ENCODE measurements at regions not wholly inside any gene's neighbourhood (a gene's known extent, or its start where the extent isn't known, plus 50 kb on each side); places are given as distances from the start of the nearest gene placed in this dataset.

DNA sequence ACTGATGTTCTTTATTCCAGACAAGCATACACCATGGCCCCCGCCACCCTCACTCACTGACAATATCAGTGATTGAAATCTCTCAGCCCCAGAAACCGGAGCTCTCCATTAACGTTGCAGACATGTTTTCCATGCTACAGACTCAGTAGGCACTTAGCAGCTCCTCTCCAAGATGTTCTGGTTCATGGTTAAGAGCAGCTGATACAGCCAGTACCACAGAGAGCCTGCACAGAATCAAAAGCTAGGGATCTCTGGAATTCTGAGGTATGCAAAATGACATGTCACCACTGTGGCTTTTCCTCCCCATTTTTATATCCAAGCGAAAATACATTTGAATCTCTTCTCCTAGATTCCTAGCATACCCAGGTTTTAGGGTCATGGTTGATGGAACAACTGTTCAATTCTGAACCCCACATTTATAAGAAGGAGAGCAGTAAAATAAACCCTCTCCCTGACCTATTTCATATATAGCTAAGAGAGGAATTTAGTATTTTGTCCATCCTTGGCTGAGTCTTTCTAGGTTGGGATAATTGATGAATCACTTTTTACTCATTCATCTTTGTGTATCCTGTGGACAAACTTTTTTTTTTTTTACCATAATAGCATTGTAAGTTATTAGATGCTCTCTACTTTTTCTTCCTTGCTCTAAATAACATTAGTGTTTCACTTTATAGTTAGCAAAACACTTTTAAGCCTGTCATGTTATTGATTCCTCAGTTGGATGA lies 488.4 kb upstream of the PIK3C3 start:
- H3K27ac ChIP-seq: no peak overlapping the region
- no peak for ATAC-seq (ENCODE audit: low FRiP score in 2 of 2)
- WGBS, 2 donors: 82 to 86% methylated on average over 4 of the region's 4 CpGs
- H3K4me3 ChIP-seq: no peak overlapping the region
- no peaks in the 10 kb centered on the region for H3K4me1 ChIP-seq
- H3K27me3 ChIP-seq: no peaks in the 10 kb centered on the region
- no peak for TF ChIP-seq POLR2A (IDR thresholded peaks at IDR 0.05)
- no peak for TF ChIP-seq EP300 (IDR thresholded peaks at IDR 0.05)
- TF ChIP-seq, protein P1, sequence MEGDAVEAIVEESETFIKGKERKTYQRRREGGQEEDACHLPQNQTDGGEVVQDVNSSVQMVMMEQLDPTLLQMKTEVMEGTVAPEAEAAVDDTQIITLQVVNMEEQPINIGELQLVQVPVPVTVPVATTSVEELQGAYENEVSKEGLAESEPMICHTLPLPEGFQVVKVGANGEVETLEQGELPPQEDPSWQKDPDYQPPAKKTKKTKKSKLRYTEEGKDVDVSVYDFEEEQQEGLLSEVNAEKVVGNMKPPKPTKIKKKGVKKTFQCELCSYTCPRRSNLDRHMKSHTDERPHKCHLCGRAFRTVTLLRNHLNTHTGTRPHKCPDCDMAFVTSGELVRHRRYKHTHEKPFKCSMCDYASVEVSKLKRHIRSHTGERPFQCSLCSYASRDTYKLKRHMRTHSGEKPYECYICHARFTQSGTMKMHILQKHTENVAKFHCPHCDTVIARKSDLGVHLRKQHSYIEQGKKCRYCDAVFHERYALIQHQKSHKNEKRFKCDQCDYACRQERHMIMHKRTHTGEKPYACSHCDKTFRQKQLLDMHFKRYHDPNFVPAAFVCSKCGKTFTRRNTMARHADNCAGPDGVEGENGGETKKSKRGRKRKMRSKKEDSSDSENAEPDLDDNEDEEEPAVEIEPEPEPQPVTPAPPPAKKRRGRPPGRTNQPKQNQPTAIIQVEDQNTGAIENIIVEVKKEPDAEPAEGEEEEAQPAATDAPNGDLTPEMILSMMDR (IDR thresholded peaks at IDR 0.05): no peak
- TF ChIP-seq POLR2AphosphoS5 (IDR thresholded peaks at IDR 0.05): no peak
- no peaks in the 10 kb centered on the region for H3K36me3 ChIP-seq
- H3K9me3 ChIP-seq: no peaks in the 10 kb centered on the region
- no peak for DNase-seq

DNA sequence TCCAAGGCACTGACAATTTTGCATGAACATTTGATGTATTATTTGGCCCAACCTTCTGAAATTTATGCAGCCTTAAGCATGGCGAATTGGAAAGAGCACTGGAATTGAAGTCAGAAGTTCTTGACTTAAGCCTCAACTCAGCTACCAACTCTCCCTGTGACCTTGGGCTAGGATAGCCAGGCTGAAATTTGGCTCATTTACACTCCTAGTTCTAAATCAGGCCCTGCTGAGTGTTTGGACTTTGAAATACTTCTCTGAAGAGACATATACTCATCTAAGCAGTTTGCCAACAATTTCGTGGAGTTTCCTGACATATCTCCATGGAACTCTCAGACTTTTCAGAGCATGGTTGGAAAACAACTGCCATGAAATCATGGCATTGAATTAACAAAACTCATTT lies 489.6 kb upstream of the PIK3C3 start:
- no peak for DNase-seq
- ATAC-seq (ENCODE audit: low FRiP score in 2 of 2): no peak
- H3K27ac ChIP-seq: no peak overlapping the region
- no peak for TF ChIP-seq POLR2AphosphoS5 (IDR thresholded peaks at IDR 0.05)
- TF ChIP-seq, protein P1 (IDR thresholded peaks at IDR 0.05): no peak
- no peak overlapping the region for H3K4me3 ChIP-seq
- no peaks in the 10 kb centered on the region for H3K4me1 ChIP-seq
- no peaks in the 10 kb centered on the region for H3K9me3 ChIP-seq
- no peaks in the 10 kb centered on the region for H3K36me3 ChIP-seq
- WGBS, 2 donors: 66 to 70% methylated on average over 2 of the region's 2 CpGs
- no peaks in the 10 kb centered on the region for H3K27me3 ChIP-seq

DNA sequence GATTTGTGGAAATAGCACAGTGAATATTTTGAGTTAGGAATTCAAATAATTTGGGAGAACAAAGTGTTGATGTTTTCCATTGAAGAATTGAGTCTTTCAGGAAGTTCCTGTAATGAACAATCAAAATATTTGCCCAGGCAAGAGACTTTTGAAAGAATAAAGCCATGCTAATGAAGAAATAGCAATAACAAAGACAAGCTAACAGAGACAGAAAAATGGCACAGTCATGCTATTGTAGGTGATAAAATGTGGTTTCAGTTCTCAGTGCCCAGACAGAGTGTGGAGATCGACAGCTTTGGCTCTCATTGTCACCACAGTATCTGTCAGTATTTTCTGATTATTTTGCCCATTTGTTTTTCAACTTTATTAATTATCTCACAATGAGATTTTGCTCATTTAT lies 490.8 kb upstream of the PIK3C3 start:
- no peak for ATAC-seq (ENCODE audit: low FRiP score in 2 of 2)
- Histone ChIP-seq H3K36me3 (no peaks in the 10 kb centered on the region), H3K27ac (no peak overlapping the region), H3K27me3 (no peaks in the 10 kb centered on the region), H3K4me3 (no peak overlapping the region), H3K4me1 (no peaks in the 10 kb centered on the region), H3K9me3 (no peaks in the 10 kb centered on the region)
- no peak for DNase-seq
- no peak for TF ChIP-seq POLR2AphosphoS5 (IDR thresholded peaks at IDR 0.05)
- TF ChIP-seq POLR2A (IDR thresholded peaks at IDR 0.05): no peak
- TF ChIP-seq, protein P1 (IDR thresholded peaks at IDR 0.05): no peak
- no peak for TF ChIP-seq EP300 (IDR thresholded peaks at IDR 0.05)
- WGBS, 2 donors: 57 to 65% methylated on average over 1 of the region's 1 CpG

DNA sequence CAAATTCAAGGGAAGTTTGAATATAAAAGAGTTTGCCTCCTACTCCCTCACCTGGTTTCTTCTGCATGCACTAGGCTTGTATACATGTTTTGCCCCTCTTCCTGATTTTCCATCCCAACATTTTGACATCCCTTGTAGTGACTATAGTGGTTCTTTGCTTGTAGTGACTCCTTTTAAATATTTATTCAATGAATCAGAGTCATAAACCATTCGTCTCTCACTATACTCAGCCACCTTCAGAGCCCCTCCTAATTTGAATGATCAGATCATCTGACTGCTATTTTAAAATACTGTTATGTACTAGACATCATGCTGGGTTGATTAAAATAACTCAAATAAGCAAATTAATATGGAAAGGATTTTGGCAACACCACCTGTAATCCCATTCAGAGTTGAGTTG lies 492.1 kb upstream of the PIK3C3 start:
- no peaks in the 10 kb centered on the region for H3K4me1 ChIP-seq
- WGBS, 2 donors: 46 to 51% methylated on average over 1 of the region's 1 CpG
- no peak for ATAC-seq (ENCODE audit: low FRiP score in 2 of 2)
- H3K27me3 ChIP-seq: no peaks in the 10 kb centered on the region
- no peak for DNase-seq
- no peak overlapping the region for H3K27ac ChIP-seq
- TF ChIP-seq, protein P1 (IDR thresholded peaks at IDR 0.05): no peak
- TF ChIP-seq EP300 (IDR thresholded peaks at IDR 0.05) (no peak), POLR2AphosphoS5 (IDR thresholded peaks at IDR 0.05) (no peak), POLR2A (IDR thresholded peaks at IDR 0.05) (no peak)
- H3K36me3 ChIP-seq: no peaks in the 10 kb centered on the region
- H3K4me3 ChIP-seq: no peak overlapping the region
- no peaks in the 10 kb centered on the region for H3K9me3 ChIP-seq

DNA sequence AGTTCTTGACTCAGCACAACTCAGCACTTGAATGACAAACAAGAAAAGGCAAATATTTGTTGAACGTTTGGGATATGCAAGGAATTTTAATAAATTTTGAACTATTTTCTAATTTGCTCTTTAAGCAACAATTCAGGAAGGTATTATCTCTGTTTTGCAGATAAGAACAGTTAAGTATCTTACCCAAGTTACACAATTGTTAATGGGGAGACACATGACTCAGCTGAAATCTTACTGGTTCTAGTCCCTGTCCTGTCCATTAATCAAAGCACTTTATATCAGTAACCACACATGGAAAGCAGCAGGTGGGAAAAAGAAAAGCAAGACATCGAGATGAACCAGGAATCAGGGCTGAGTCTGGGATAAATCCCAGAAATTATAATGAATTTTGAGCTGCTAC lies 493.9 kb upstream of the PIK3C3 start:
- H3K9me3 ChIP-seq: no peaks in the 10 kb centered on the region
- no peaks in the 10 kb centered on the region for H3K36me3 ChIP-seq
- DNase-seq (no peak), ATAC-seq (ENCODE audit: low FRiP score in 2 of 2) (no peak)
- H3K4me1 ChIP-seq: no peaks in the 10 kb centered on the region
- H3K27me3 ChIP-seq: no peaks in the 10 kb centered on the region
- no peak overlapping the region for H3K4me3 ChIP-seq
- TF ChIP-seq EP300 (IDR thresholded peaks at IDR 0.05) (no peak), POLR2AphosphoS5 (IDR thresholded peaks at IDR 0.05) (no peak), POLR2A (IDR thresholded peaks at IDR 0.05) (no peak)
- TF ChIP-seq, protein P1 (IDR thresholded peaks at IDR 0.05): no peak
- H3K27ac ChIP-seq: no peak overlapping the region
- WGBS, 2 donors: 39 to 47% methylated on average over 2 of the region's 2 CpGs
